ENCODE measurements at regions not wholly inside any gene's neighbourhood (a gene's known extent, or its start where the extent isn't known, plus 50 kb on each side); places are given as distances from the start of the nearest gene placed in this dataset.

DNA sequence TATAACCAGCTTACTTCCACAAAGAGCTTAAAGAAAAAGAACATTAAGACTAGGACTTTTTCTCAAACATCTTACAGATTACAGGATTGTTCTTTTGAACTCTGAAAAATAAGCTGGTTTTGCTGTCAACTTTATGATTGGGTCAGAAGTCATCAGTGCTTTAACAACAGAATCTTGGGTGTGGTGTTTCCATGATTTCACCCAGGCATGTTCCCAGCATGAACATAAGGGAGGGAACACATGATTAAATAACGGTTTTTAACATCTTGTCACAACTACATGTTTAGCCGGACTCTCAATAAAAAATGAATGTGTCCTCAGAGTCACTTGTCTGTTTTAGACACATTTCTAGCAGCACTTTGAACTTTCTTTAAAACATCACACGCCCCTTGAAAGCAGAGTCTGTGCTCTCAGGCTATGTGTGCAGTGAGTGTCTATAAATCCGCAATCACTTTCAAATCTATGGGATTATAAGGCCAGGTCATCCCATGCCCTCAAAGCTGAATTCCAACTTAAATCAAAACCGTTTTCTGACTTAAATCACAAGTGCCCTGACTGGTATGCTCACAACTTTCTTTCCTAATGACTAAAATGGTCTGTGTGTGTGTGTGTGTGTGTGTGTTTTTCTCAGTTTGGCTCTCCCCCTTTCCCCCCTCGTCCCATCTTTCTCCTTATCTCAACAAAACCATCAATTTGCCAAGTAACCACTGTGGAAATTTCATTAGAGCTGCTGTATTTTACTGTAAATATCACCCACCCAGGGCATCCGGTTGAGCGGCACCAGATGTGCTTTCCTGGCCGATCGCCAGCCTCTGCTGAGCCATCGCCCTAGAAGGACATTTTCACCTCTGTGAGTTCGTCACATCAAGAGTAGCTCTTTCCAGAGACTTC is 216.8 kb upstream of the DTNBP1 start:
- no peaks in the 10 kb centered on the region for H3K36me3 Mint-ChIP-seq
- H3K4me1 Mint-ChIP-seq = peaks cover 5 to 33% (median 20%) of the 10 kb centered on the region in 4 donors
- H3K9me3 Mint-ChIP-seq = no peaks in the 10 kb centered on the region

DNA sequence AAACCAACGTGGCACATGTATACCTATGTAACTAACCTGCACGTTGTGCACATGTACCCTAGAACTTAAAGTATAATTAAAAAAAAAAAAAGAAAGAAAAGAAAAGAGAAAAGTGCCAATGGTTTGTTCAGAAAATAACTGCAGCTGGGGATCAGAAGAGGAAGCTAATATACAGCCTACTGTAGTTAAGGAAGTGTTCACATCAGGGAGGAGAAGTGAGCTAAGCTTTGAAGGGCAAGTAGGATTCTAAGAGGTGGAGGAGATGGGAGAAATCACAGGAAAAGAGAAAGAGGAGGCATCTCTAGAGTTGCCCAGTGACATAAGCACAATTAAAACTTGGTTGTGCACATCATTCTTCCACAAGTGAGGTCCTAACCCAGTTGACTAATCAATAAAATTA is 214.4 kb upstream of the DTNBP1 start:
- ATAC-seq = no peak
- H3K4me3 Mint-ChIP-seq = no peak overlapping the region
- no peaks in the 10 kb centered on the region for H3K9me3 Mint-ChIP-seq
- H3K36me3 Mint-ChIP-seq = no peaks in the 10 kb centered on the region
- H3K27me3 Mint-ChIP-seq = peaks cover 0 to 2% (median under 1%) of the 10 kb centered on the region in 5 donors
- POLR2A ChIA-PET = no interaction called here
- DNase-seq = no peak
- H3K27ac Mint-ChIP-seq = no peak overlapping the region
- peaks cover 5 to 37% (median 20%) of the 10 kb centered on the region in 4 donors for H3K4me1 Mint-ChIP-seq

More for the DNA sequence above, 216.8 kb upstream of the DTNBP1 start:
- POLR2A ChIA-PET = interaction anchor here (0.6 kb wide), 1 partner anchor 68 kb away, joined by 3 read pairs; no protein-coding TSS in a partner anchor
- Mint-ChIP-seq H3K27me3 (peaks cover 0 to 2% (median 0%) of the 10 kb centered on the region in 5 donors), H3K27ac (peak overlapping the region in 6 of 10 donors; percentile 0 to 44 (median 23)), H3K4me3 (peak overlapping the region in 3 of 10 donors; percentile 15 to 50 (median 38))
- DNase-seq = peak in 9 of 10 donors; percentile 10 to 70 (median 42)
- ATAC-seq = peak; percentile 44 to 69

DNA sequence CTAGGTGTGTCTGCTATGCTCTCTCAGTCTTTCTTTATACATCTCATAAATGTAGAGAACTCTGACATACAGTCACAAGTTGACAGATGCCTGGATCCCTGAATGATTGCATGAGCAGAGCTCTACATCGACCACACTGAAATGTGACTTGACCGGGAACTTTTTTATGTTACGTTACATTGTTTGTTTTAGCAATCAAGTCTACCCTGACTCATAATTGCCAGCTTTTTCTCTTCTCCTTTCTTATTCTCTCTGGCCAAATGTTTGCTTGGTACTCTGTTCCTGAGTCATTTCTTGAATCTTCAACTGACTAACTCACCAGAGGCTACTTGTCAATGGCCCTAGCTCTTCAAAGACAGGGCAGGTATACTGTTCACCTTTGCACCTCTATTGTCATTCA is 213.6 kb upstream of the DTNBP1 start:
- POLR2A ChIA-PET = no interaction called here
- peaks cover 0 to 5% (median 3%) of the 10 kb centered on the region in 5 donors for H3K27me3 Mint-ChIP-seq
- H3K4me1 Mint-ChIP-seq = peaks cover 5 to 34% (median 20%) of the 10 kb centered on the region in 4 donors
- ATAC-seq = no peak
- H3K9me3 Mint-ChIP-seq = no peaks in the 10 kb centered on the region
- H3K36me3 Mint-ChIP-seq = no peaks in the 10 kb centered on the region
- H3K27ac Mint-ChIP-seq = no peak overlapping the region
- DNase-seq = no peak
- H3K4me3 Mint-ChIP-seq = no peak overlapping the region

DNA sequence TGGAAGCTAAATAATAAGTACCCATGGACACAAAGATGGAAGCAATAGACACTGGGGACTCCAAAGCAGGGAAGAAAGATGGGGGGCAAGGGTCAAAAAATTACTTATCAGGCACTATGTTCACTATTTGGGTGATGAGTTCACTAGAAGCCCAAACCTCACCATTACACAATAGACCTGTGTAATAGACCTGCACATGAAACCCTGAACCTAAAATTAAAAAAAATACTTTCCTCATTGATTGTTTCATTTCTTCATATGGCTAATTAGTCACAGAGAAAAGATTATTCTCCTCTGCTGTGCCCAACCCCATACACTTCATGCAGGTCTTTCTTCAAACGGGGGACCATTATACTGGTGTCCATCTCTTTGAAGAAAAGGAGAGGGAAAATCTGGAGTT is 213.0 kb upstream of the DTNBP1 start:
- DNase-seq = no peak
- no peaks in the 10 kb centered on the region for H3K9me3 Mint-ChIP-seq
- no peak for ATAC-seq
- peaks cover 5 to 29% (median 16%) of the 10 kb centered on the region in 4 donors for H3K4me1 Mint-ChIP-seq
- POLR2A ChIA-PET = no interaction called here
- H3K27ac Mint-ChIP-seq = no peak overlapping the region
- H3K36me3 Mint-ChIP-seq = no peaks in the 10 kb centered on the region
- H3K27me3 Mint-ChIP-seq = peaks cover 2 to 10% (median 7%) of the 10 kb centered on the region in 5 donors
- no peak overlapping the region for H3K4me3 Mint-ChIP-seq

DNA sequence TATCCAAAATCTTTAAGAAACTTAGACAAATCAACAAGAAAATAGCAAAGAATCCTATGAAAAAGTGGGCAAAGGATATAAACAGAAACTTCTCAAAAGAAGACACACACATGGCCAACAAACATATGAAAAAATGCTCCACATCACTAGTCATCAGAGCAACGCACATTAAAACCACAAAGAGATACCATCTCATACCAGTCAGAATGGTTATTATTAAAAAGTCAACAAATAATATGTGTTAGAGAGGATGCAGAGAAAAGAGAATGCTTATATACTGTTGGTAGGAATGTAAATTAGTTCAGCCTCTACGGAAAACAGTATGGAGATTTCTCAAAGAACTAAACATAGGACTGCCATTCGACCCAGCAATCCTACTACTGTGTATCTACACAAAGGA is 212.0 kb upstream of the DTNBP1 start:
- DNase-seq (no peak), ATAC-seq (no peak)
- POLR2A ChIA-PET = no interaction called here
- Mint-ChIP-seq H3K4me3 (no peak overlapping the region), H3K4me1 (peaks cover under 1 to 20% (median 8%) of the 10 kb centered on the region in 4 donors), H3K36me3 (no peaks in the 10 kb centered on the region), H3K27me3 (peaks cover 3 to 18% (median 7%) of the 10 kb centered on the region in 5 donors), H3K27ac (no peak overlapping the region), H3K9me3 (no peaks in the 10 kb centered on the region)

DNA sequence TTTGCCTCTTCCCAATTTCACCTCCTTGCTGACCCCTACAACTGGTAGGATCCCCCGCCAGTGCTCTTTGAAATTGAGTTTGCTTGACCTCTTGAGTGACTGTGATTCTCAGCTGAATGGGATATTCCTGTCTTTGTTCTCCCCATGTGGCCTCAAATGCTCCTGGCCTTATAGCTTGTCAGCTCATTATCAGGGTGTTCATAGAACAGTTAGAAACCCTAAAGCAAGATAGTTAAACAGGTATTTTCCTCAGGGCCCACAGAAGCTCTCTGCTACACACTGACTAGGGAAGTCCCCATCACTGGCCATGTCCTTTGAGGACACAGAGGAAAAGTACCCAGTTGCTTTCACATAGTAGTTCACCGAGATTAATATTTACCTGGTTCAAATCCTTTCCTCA is 211.5 kb upstream of the DTNBP1 start:
- H3K4me1 Mint-ChIP-seq = peaks cover 0 to 15% (median 3%) of the 10 kb centered on the region in 4 donors
- H3K36me3 Mint-ChIP-seq = no peaks in the 10 kb centered on the region

DNA sequence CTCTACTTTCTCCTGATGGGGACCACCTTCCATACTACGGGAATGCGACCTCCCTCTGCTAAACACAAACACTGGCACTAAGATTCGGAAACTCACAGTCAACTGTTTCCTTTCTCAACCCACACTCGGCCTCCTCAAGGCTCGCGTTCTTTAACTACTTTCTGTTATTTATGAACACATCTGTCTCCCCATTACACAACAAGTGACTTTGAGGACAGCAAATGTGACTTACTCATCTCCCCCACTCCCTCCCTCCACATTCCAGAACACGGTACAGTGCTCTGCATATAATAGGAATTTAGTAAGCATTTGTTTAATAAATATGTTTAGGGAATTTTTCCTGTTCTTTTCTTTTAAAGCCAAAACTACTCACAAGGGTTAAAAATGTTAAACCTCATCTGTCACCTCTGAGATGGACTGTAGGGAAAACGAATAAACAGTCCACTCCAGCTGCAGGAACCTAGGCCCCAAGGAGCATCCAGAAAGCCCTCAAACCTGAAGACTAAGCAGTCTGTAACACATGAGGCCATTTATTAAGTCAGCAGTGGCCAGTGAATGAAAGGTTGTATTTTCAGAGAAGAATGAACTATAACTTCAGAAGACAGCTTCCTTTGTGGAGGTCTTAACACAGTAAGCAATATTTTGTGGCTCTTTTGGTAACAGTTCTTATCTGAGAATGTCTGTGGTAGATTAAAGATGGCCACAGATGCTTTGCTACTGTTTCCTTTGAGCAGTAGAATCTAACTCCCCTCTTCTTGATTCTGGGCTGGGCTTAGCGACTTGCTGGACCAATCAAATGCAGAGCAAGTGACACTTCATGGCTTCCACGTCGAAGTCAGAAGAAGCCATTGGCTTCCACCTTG is 209.6 kb upstream of the DTNBP1 start:
- Mint-ChIP-seq H3K4me3 (no peak overlapping the region), H3K27me3 (peaks cover 3 to 18% (median 9%) of the 10 kb centered on the region in 5 donors), H3K9me3 (no peaks in the 10 kb centered on the region), H3K36me3 (no peaks in the 10 kb centered on the region), H3K4me1 (peaks cover 0 to 9% (median 0%) of the 10 kb centered on the region in 4 donors), H3K27ac (no peak overlapping the region)
- ATAC-seq = no peak
- DNase-seq = no peak
- POLR2A ChIA-PET = no interaction called here

More for the DNA sequence above, 211.5 kb upstream of the DTNBP1 start:
- Mint-ChIP-seq H3K9me3 (no peaks in the 10 kb centered on the region), H3K4me3 (no peak overlapping the region), H3K27me3 (peaks cover 3 to 18% (median 7%) of the 10 kb centered on the region in 5 donors), H3K27ac (no peak overlapping the region)
- ATAC-seq (no peak), DNase-seq (no peak)
- POLR2A ChIA-PET = no interaction called here

DNA sequence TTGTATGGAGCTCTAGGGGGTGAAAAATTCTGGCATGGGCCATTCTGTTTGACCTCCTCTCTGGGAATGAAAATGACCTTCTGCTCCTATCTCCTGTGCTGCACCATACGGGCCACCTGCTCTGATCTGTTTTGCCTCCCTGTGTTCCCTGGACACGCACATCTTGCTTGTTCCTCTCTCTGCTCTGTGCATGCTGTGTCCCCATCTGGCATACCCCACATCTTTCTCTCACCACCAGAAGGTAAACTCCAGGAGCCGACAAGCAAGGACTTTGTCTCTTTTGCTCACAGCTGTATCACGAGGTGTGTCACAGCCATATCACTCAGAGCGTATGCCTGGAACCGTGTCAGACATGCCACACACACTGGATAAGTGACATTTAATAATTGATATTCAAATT is 208.4 kb upstream of the DTNBP1 start:
- no peak overlapping the region for H3K4me3 Mint-ChIP-seq
- no peak overlapping the region for H3K27ac Mint-ChIP-seq
- peaks cover 0 to 5% (median 0%) of the 10 kb centered on the region in 4 donors for H3K4me1 Mint-ChIP-seq
- ATAC-seq = no peak
- no peak for DNase-seq
- no peaks in the 10 kb centered on the region for H3K36me3 Mint-ChIP-seq
- POLR2A ChIA-PET = no interaction called here
- no peaks in the 10 kb centered on the region for H3K9me3 Mint-ChIP-seq
- H3K27me3 Mint-ChIP-seq = peaks cover 3 to 18% (median 8%) of the 10 kb centered on the region in 5 donors

DNA sequence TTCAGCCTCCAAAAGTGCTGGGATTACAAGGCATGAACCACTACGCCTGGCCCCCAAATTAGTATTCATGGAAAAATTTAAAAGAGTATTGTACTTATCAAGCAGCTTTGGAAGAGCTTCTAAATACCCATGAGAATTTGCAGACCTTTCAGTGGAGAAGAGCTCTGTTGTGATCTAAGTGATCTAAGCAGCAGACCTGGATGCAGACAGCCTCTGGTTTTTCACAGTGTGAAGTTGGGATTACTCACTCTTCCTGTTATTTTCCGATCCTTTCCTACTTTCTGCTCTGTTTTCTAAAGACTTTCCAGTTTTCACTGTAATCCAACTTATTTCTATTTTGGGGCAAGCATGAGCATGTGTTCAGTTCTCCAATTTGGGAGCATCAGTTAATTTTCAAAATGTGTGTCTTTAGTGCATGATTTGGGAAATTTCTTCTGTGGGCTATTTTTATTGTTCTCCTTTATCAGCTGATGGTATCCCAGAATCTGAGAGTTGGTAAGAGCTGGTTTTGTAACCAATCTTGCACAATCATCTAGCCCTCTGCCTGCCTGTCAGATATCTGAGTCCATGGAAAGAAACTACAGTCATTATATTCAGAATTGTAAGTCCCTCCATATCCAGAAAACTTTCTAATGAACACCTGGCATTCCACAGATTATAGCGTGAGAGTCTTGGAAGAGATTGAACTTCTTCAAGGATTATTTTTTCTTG is 207.7 kb upstream of the DTNBP1 start:
- no peak overlapping the region for H3K27ac Mint-ChIP-seq
- no peak for ATAC-seq

DNA sequence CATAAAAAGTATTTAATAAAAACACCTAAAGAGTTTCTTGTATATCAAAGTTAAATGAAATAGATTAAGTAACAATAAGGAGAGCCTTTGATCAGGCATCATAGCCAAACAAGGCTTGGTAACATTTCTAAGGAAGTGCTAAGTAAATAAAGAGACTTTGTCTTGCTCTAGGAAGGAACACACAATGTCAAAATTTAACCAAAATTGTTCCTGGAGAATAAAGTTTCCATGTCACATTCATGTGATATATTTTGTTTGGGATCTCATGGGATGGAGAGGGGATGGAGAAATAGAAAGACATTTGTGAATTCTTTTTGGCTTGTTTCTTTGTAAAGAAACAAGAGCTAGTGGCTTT is 201.9 kb upstream of the DTNBP1 start:
- Mint-ChIP-seq H3K4me3 (no peak overlapping the region), H3K9me3 (no peaks in the 10 kb centered on the region), H3K27ac (no peak overlapping the region), H3K36me3 (no peaks in the 10 kb centered on the region), H3K4me1 (no peaks in the 10 kb centered on the region), H3K27me3 (peaks cover 0 to 16% (median 2%) of the 10 kb centered on the region in 5 donors)
- ATAC-seq = no peak
- POLR2A ChIA-PET = no interaction called here
- DNase-seq = no peak

More for the DNA sequence above, 207.7 kb upstream of the DTNBP1 start:
- POLR2A ChIA-PET = no interaction called here
- H3K27me3 Mint-ChIP-seq = peaks cover 3 to 20% (median 8%) of the 10 kb centered on the region in 5 donors
- no peak for DNase-seq
- no peaks in the 10 kb centered on the region for H3K36me3 Mint-ChIP-seq
- H3K4me3 Mint-ChIP-seq = no peak overlapping the region
- peaks cover 0 to 5% (median 0%) of the 10 kb centered on the region in 4 donors for H3K4me1 Mint-ChIP-seq
- no peaks in the 10 kb centered on the region for H3K9me3 Mint-ChIP-seq

DNA sequence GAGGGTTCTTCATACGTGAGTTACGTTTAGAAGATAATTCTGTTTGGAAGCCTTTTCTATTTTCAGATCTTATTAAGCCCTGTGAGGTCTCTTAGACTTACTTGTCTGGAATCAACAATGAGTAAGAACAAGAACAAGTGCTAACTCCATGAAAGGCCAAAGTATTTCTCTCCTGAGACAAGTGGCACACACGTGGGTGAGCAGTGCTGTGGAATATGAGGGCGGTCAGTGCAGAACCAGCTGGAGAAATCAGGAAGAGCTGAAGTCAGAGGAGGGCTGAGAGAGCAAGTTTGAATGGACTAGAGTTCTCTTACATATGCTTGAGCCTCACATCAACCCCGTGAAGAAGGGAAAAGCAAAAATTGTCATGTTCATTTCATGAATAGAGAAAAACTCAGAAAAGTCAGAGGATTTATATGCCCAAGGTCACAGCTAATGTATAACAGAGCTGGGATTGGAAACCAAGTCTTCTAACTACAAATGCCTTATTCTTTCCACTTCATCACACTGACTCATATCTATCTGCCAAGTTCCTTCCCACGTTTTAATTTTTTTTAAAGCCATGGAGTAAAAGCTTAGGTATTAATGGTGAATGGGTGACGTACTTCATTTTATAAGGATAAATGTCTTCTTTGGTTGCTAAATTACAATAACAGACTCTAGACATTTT is 201.3 kb upstream of the DTNBP1 start:
- Mint-ChIP-seq H3K9me3 (no peaks in the 10 kb centered on the region), H3K4me3 (no peak overlapping the region), H3K4me1 (no peaks in the 10 kb centered on the region), H3K27me3 (peaks cover 0 to 16% (median 2%) of the 10 kb centered on the region in 5 donors), H3K27ac (no peak overlapping the region), H3K36me3 (no peaks in the 10 kb centered on the region)
- no peak for ATAC-seq
- POLR2A ChIA-PET = no interaction called here
- DNase-seq = no peak

DNA sequence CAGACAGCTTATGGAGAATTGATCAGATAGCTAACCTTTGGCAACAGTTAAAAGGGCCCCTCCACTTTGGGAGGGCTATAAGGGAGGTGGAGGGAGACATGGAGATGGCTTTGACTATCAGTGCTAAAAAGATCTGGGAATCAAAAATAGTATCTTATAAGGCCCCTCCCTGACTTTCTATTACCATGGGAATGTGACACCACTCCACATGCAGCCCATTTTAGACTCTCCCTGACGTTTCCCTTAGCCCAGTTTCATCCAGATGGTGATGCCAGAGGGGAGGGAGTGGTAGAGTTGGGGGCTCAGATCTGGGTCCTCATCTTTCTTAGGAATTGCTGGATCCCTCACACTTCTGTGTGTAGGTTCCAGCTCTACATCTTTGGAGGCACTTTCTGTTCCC is 200.0 kb upstream of the DTNBP1 start:
- POLR2A ChIA-PET = no interaction called here
- H3K4me3 Mint-ChIP-seq = no peak overlapping the region
- no peak overlapping the region for H3K27ac Mint-ChIP-seq
- H3K4me1 Mint-ChIP-seq = no peaks in the 10 kb centered on the region
- no peak for DNase-seq
- H3K27me3 Mint-ChIP-seq = peaks cover 0 to 14% (median 0%) of the 10 kb centered on the region in 5 donors
- no peaks in the 10 kb centered on the region for H3K9me3 Mint-ChIP-seq
- no peaks in the 10 kb centered on the region for H3K36me3 Mint-ChIP-seq
- ATAC-seq = no peak

Measured in naive thymus-derived CD8-positive, alpha-beta T cell (primary cell).